Stomach (tissue), 4 donors: ENCODE measurements at regions not wholly inside any gene's neighbourhood (a gene's known extent, or its start where the extent isn't known, plus 50 kb on each side); places are given as distances from the start of the nearest gene placed in this dataset.

Experiments used
- POLR2A ChIP-seq, 4 donors: fragments of 450-650 bp; IDR thresholded peaks; one replicate each; pipeline ENCODE4 v1.6.1; 2016; ENCODE audit warnings: antibody characterized with exemption in 4 of 4, control low read depth in 2 of 4, mild to moderate bottlenecking in 1 of 4, moderate library complexity in 1 of 4
- POLR2AphosphoS5 ChIP-seq, 3 donors: sonication (generic); formaldehyde crosslinking; IDR thresholded peaks; one replicate each; pipeline ENCODE4 v1.6.1; 2016; ENCODE audit warnings: antibody characterized with exemption in 3 of 3
- TF ChIP-seq, protein P1 (sequence below), 7 experiments: fragments of 450-650 bp in 4 of 7; fragments of 200-600 bp in 3 of 7; sonication (generic) in 3 of 7; IDR thresholded peaks; one replicate each; pipeline ENCODE4 v1.5.1; 2016 to 2019; ENCODE audit warnings: antibody characterized with exemption in 7 of 7, control low read depth in 2 of 7, mild to moderate bottlenecking in 1 of 7

DNA sequence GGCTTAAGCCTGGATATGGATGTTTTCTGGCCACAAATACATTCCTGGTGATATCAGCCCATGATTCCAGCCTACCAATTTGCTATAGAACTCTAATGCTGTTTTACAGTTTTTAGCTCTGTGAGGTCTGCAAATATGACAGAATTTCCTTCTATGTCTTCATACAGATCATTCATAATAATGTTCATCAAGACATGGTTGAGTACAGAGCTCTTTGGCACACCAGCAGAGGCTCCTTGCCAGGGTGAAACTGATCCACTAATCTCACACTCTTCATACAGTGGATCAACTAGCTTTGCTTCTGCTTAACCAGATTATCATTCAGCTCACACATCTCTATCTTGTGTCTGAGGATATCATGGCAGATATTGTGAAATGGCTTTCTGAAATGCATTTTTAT is 672.1 kb downstream of the STK39 start:
- TF ChIP-seq, protein P1, sequence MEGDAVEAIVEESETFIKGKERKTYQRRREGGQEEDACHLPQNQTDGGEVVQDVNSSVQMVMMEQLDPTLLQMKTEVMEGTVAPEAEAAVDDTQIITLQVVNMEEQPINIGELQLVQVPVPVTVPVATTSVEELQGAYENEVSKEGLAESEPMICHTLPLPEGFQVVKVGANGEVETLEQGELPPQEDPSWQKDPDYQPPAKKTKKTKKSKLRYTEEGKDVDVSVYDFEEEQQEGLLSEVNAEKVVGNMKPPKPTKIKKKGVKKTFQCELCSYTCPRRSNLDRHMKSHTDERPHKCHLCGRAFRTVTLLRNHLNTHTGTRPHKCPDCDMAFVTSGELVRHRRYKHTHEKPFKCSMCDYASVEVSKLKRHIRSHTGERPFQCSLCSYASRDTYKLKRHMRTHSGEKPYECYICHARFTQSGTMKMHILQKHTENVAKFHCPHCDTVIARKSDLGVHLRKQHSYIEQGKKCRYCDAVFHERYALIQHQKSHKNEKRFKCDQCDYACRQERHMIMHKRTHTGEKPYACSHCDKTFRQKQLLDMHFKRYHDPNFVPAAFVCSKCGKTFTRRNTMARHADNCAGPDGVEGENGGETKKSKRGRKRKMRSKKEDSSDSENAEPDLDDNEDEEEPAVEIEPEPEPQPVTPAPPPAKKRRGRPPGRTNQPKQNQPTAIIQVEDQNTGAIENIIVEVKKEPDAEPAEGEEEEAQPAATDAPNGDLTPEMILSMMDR (IDR thresholded peaks at IDR 0.05) = no peak
- TF ChIP-seq POLR2A (IDR thresholded peaks at IDR 0.05) (no peak), POLR2AphosphoS5 (IDR thresholded peaks at IDR 0.05) (no peak)
